ENCODE measurements at regions not wholly inside any gene's neighbourhood (a gene's known extent, or its start where the extent isn't known, plus 50 kb on each side); places are given as distances from the start of the nearest gene placed in this dataset.

- DNase-seq = no peak
These were observed 933.1 kb downstream of the SQOR start for GRCh38 chr15:46567968-46568367.

GRCh38 chr15:46569781-46570180, 935.0 kb downstream of the SQOR start:
- no peak for DNase-seq

- DNase-seq = no peak
These were observed 942.0 kb downstream of the SQOR start for GRCh38 chr15:46576646-46577395.

DNA sequence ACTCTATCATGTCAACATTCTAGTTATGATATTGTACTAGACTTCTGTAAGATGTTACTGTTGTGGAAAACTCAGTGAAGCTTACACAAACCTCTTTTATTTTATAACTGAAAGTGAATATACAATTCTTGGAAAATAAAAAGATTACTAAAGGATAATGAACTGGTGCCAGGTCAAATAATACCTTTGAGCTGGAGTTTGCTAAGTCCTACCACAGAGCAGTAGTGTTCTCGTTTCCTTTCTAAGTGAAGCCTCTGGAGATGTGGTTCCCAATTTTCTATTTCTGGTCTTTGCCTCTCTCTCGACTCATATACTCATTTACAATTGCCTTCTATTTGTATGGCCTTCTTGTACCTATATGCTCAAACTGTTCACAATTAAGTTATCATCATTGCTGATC, 942.9 kb downstream of the SQOR start:
- DNase-seq = no peak

GRCh38 chr15:46580487-46580886, 945.7 kb downstream of the SQOR start:
- no peak for DNase-seq

DNA sequence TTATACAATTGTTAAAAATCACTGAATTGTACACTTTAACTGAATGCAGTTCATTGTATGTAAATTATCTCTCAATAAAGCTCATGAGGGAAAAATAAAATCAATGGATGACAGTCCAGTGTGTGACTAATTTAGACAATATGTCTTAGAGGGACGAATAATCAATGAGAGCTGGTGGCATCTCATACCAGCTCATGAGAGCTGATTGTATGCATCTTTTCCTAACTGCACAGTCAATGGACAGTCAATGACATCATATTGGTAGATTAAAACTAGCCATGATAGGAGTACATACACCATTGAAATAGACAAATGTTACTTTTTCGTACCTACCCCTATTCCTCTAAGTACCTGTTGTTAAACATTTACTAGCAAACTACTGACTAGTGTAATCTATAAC, 946.1 kb downstream of the SQOR start:
- DNase-seq = no peak

- DNase-seq = no peak
These were observed 954.3 kb downstream of the SQOR start for GRCh38 chr15:46589088-46589487.

- DNase-seq = no peak
These were observed 956.6 kb downstream of the SQOR start for GRCh38 chr15:46591462-46591861.

GRCh38 chr15:46595016-46595415, 960.2 kb downstream of the SQOR start:
- DNase-seq = no peak

DNA sequence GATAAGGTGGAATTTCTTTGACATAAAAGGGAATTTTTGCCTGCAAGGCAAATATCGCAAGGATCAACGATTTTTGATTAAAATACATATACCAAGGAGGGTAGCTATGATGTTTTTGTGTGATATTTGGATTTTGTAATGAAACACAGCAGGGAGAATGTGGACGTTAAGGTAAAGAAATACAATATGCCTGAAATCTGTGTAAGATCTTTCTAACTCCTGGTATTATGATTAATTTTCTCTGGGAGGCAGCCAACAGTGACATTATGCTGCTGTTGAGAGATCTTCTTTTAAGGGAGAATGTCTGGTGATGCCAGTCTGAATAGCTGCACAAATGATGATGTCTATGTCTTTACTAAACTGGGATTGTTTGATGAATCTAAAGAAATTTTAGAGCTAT, 972.2 kb downstream of the SQOR start:
- no peak for DNase-seq

- DNase-seq = no peak
These were observed 981.2 kb downstream of the SQOR start for GRCh38 chr15:46616033-46616432.

GRCh38 chr15:46617507-46617906, 982.7 kb downstream of the SQOR start:
- no peak for DNase-seq

DNA sequence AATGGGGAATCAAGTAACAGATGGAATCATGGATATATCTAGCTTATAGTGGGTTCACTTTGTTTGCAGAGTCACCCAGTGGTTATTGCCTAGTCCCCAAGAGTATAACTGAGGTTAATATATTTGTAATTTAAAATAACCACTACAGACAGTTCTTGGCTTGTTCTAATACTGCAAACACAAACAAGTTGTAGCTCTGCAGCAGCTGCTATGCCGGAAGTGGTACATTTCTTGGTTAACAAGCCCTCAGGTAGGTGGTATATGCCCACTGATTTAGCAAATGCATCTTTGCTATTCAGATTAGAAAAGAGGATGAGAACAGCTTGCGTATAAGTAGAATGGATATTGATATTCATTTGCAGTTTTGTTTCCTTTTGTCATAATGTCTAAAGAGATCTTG, 984.2 kb downstream of the SQOR start:
- no peak for DNase-seq

DNA sequence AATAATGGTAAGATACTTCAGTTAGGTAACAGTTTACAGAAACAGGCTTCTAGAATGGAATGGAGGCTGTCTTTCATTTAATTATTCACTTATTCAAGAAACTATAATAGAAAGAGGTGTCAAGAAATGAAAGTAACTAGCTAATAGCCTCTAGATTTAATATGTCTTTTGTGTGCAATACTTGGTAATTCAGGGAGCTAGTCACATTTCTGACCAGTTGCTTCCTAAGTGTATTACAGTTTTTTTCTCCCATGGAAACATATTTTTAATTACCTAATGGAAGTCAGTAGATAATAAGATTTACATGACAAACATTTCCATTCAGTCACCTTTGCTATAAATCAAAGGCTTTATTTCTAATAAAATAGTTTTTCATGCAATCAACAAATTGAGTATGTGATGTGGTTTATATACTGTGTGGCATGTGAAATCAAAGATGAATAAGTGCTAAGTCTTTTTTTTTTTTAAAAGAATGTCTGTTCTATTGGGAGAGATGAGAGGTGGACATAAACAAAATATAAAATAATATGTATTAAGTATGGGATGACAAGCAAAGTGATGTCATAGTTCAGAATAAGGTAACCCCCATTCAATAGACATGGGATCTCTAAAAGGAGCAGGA, 985.7 kb downstream of the SQOR start:
- DNase-seq = no peak

GRCh38 chr15:46622851-46623250, 988.0 kb downstream of the SQOR start:
- no peak for DNase-seq

DNA sequence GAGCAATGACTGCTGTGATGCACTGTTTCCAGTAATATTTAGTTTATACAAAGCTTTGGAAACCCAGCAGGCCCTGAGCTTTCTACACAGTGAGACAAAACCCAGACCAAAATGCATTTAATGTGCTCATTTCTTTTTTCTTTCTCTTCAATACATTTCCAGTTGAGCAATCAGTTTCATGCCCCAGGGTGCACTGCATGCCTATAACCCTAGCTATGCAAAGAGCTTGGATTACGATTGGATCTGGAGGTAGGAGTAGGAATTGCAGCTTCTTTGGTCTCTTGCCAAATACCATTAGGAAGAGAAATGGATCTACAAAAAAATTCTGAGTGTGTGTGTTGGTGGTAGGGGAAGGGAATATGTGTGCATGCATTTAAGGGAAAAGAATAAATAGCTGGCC, 1001.4 kb downstream of the SQOR start:
- DNase-seq = peak; percentile 43

DNA sequence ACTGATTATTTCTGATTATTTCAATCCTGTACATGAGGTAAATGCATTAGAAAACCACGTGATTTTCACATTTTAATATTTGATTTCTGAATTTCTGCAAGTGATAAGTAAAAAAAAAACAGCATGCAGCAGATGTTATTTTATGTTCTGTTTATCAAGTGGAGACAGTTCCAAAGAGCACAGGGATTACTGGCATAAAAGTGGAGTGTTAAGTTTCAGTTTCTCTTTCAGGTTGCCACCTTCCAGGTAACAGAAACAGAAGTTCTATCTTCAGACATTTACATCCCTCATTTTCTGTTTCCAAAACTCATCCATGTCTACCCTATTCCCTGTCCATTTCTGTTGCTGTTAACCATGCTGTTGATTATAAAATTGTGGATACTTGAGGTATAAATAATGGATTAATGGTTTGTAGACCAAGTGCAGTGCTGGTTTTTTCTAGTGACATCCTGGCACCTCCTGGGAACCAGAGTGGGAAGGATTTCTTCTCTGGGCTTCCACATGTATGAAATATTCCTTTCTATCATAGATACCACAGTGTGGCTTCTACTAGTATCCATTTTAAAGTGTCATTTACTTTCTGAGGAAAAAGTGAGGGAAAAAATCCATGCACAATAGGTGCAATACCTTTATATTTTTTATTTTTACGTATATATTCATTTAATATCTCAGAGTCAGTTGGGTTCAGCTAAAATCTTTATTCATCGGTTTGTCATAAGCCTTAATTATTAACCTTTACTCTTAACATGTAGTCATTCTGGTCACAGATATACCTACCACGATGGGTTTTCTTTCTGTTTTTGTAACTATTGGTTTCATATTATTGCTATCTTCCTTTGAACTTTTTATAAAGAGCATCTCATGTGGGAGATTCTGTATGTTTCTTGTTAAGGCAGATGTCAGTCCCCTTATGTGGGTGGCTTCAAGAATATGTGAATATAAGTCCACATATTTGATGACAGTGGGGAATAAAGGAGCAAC, 1010.0 kb downstream of the SQOR start:
- DNase-seq = no peak

GRCh38 chr15:46646490-46646889, 1011.7 kb downstream of the SQOR start:
- DNase-seq = no peak

GRCh38 chr15:46647046-46647445, 1012.2 kb downstream of the SQOR start:
- DNase-seq = no peak

DNA sequence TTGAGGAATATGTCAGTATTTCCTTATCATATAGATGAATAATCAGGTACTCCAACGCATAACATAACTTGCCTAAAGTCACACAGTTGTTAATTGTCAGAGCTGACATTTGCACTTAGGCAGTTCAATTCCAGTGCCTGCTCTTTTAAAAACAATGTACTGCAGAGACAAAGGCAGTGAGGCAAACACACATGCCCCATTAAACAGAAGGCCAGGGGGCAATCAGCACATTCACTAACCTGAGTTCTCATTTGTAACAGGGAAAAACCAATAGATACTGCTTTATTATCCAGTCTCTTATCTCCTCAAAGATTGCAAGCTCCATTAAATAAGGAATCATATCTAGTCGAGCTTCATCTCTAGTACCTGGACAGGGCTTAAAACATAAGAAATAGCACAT, 1017.4 kb downstream of the SQOR start:
- peak; percentile 45 for DNase-seq

DNA sequence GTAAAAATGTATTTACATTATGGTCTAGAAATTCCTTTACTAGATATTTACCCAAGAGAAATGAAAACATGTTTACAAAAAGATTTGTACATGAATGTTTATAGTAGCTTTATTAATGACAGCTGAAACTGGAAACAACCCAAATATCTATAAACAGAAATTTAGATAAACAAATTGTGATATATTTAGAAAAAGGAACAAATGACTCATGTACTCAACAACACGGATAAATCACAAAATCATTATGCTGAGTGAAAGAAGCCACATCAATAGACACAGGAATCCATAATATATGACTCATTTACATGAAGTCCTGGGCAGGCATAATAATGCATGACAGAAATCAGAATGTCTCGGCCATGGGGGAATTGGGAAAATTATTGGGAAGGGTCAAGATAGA, 1020.2 kb downstream of the SQOR start:
- DNase-seq = no peak

GRCh38 chr15:46660096-46660842, 1025.4 kb downstream of the SQOR start:
- DNase-seq = no peak

GRCh38 chr15:46670258-46670657, 1035.4 kb downstream of the SQOR start:
- DNase-seq = no peak
